K562 (cell line): ENCODE measurements at regions not wholly inside any gene's neighbourhood (a gene's known extent, or its start where the extent isn't known, plus 50 kb on each side); places are given as distances from the start of the nearest gene placed in this dataset.

Experiments used
- ATAC-seq: fragments of 200-7000 bp; cut with Tn5 transposase; 3 replicates; pipeline ENCODE4 v1.9.1; 2020; ENCODE audit warnings: moderate library complexity
- BruUV-seq: library from RNA; stranded (reverse); fragments of 400-500 nt; replicated peaks from 2 replicates; lab custom pipeline; 2021; lab: Mats Ljungman, UMichigan
- CTCF ChIA-PET: fragments of 300-600 bp; formaldehyde crosslinking; extraction: SDS; loops from one replicate; lab custom pipeline; 2021; ENCODE audit warnings: low intra/inter-chr PET ratio; lab: Yijun Ruan, JAX
- POLR2A ChIA-PET: fragments of 300-600, 350-650 bp; sonication (Branson Sonifier 250); formaldehyde crosslinking; extraction: SDS; loops from one replicate; lab custom pipeline; 2021; ENCODE audit warnings: antibody characterized with exemption, inconsistent platforms; lab: Yijun Ruan, JAX
- DNase-seq, 4 experiments: peaks; one replicate each; pipeline versions ENCODE4 v3.0.0 to v3.0.0-alpha.2; 2011 to 2018; ENCODE audit warnings: low spot score in 3 of 4, mixed read lengths in 3 of 4; ENCODE audit errors: extremely low read depth in 1 of 4
- FAIRE-seq: peaks from 2 replicates; lab custom pipeline; 2011; peaks lifted over from hg19 to GRCh38; lab: Jason Lieb, UNC
- H2AFZ ChIP-seq: 2 replicates; pipeline ENCODE4 v1.6.0; 2011; ENCODE audit warnings: low read depth, low read length, control low read depth, inconsistent platforms
- H3K27ac ChIP-seq: fragments of 200-600 bp; 3 replicates; pipeline ENCODE4 v1.8.0; 2011; ENCODE audit warnings: low read depth, mild to moderate bottlenecking, control low read depth, inconsistent platforms, low read length, moderate library complexity, mixed read lengths; ENCODE audit errors: extremely low read depth
- H3K27me3 ChIP-seq, 2 experiments: fragments of 300-600 bp in 1 of 2; 2 replicates in 1 of 2; 3 replicates in 1 of 2; pipeline versions ENCODE4 v1.6.0 to v1.8.0; 2011; ENCODE audit warnings: inconsistent platforms in 2 of 2, low read length in 2 of 2, mild to moderate bottlenecking in 1 of 2, mixed read lengths in 1 of 2, moderate library complexity in 1 of 2; ENCODE audit not compliant: control insufficient read depth in 2 of 2, insufficient read depth in 2 of 2
- H3K36me3 ChIP-seq: fragments of 300-600 bp; 3 replicates; pipeline ENCODE4 v1.8.0; 2011; ENCODE audit warnings: mild to moderate bottlenecking, low read length, inconsistent platforms; ENCODE audit not compliant: control insufficient read depth, insufficient read depth
- H3K4me1 ChIP-seq, 2 experiments: fragments of 200-600 bp in 1 of 2; replicated peaks in 1 of 2; 2 replicates in 1 of 2; 3 replicates in 1 of 2; pipeline versions ENCODE4 v1.5.1 to v1.8.0; 2011; ENCODE audit warnings: inconsistent platforms in 2 of 2, low read length in 2 of 2, mild to moderate bottlenecking in 1 of 2, mixed read lengths in 1 of 2, moderate library complexity in 1 of 2; ENCODE audit not compliant: control insufficient read depth in 2 of 2, insufficient read depth in 2 of 2
- H3K4me2 ChIP-seq: 2 replicates; pipeline ENCODE4 v1.6.1; 2011; ENCODE audit warnings: low read length, control low read depth, inconsistent platforms, mixed read lengths; ENCODE audit not compliant: insufficient read depth
- H3K4me3 ChIP-seq: fragments of 200-600 bp; sonication (generic), shearing (Covaris generic); 2 replicates; pipeline ENCODE4 v1.5.1; 2016; ENCODE audit warnings: control low read depth, inconsistent platforms
- H3K79me2 ChIP-seq: fragments of 200-600 bp; 3 replicates; pipeline ENCODE4 v1.8.0; 2011; ENCODE audit warnings: low read length, inconsistent platforms; ENCODE audit not compliant: control insufficient read depth, insufficient read depth
- H3K9ac ChIP-seq, 2 experiments: 2 replicates each; pipeline versions ENCODE4 v1.6.0 to v1.6.1; 2011; ENCODE audit warnings: low read depth in 2 of 2, low read length in 2 of 2, control low read depth in 1 of 2, inconsistent platforms in 1 of 2, mild to moderate bottlenecking in 1 of 2, mixed read lengths in 1 of 2; ENCODE audit not compliant: insufficient read depth in 1 of 2
- H3K9me1 ChIP-seq: one replicate; pipeline ENCODE4 v1.6.0; 2011; ENCODE audit warnings: inconsistent platforms, mild to moderate bottlenecking, low read length, moderate library complexity; ENCODE audit not compliant: control insufficient read depth, insufficient read depth
- H3K9me3 ChIP-seq: replicated peaks from 2 replicates; pipeline ENCODE4 v1.5.1; 2011; ENCODE audit warnings: low read depth, low read length, inconsistent platforms; ENCODE audit not compliant: control insufficient read depth, insufficient read depth
- H4K20me1 ChIP-seq: replicated peaks from 2 replicates; pipeline ENCODE4 v1.6.1; 2011; ENCODE audit warnings: low read length, inconsistent platforms, mixed read lengths; ENCODE audit not compliant: control insufficient read depth, insufficient read depth
- CBX3 ChIP-seq, 2 experiments: IDR thresholded peaks; 1 replicate in 1 of 2; 2 replicates in 1 of 2; pipeline ENCODE4 v1.6.1; 2012; ENCODE audit warnings: inconsistent platforms in 2 of 2, low read length in 2 of 2, borderline replicate concordance in 1 of 2, control low read depth in 1 of 2
- KAT8 ChIP-seq: fragments of 450-650 bp; IDR thresholded peaks from 2 replicates; pipeline ENCODE4 v1.6.1; 2016; ENCODE audit warnings: low read depth, mild to moderate bottlenecking
- MGA ChIP-seq: fragments of 450-650 bp; IDR thresholded peaks from 2 replicates; pipeline ENCODE4 v1.6.1; 2016; ENCODE audit warnings: mild to moderate bottlenecking, moderate library complexity
- PRPF4 ChIP-seq: fragments of 200-400 bp; formaldehyde crosslinking; IDR thresholded peaks from one replicate; pipeline ENCODE4 v1.6.1; 2017; ENCODE audit warnings: low read length, low read depth, mild to moderate bottlenecking; ENCODE audit not compliant: insufficient read depth, poor library complexity, severe bottlenecking
- SNRNP70 ChIP-seq: fragments of 200-400 bp; formaldehyde crosslinking; optimal IDR thresholded peaks from 2 replicates; pipeline ENCODE3; 2017; ENCODE audit warnings: low read depth, low read length
- WGBS: fragments of 100-300 bp; shearing (Covaris generic); methylation state at CpG from one replicate; pipeline ENCODE4 v1.1.6; 2016; ENCODE audit warnings: low coverage, mixed read lengths; ENCODE audit not compliant: insufficient coverage; ENCODE audit errors: missing lambda C conversion rate; 5-methylcytosine and 5-hydroxymethylcytosine counted together
- in situ Hi-C: fragments of 300-500 bp; cut with MboI; formaldehyde crosslinking; loops from 4 replicates; pipeline ENCODE4 v1.15.0; 2018; ENCODE audit warnings: inconsistent platforms, mixed read lengths
- intact Hi-C: fragments of 100-400 bp; cut with micrococcal nuclease; formaldehyde crosslinking; loops from 2 replicates; pipeline ENCODE4 v1.14.2; 2022
- TF ChIP-seq, protein P1 (sequence below): fragments of 250-450 bp; sonication (Bioruptor Pico); IDR thresholded peaks from 2 replicates; pipeline ENCODE4 v1.8.0; 2021; ENCODE audit warnings: moderate library complexity, mild to moderate bottlenecking, inconsistent platforms
- TF ChIP-seq, protein P2 (sequence below), 3 experiments: IDR thresholded peaks in 2 of 3; conservative IDR thresholded peaks in 1 of 3; 2 replicates each; pipeline ENCODE4 v1.5.1; 2011 to 2012; ENCODE audit warnings: low read length in 3 of 3, mild to moderate bottlenecking in 3 of 3, control low read depth in 2 of 3, improper control_type of control experiment in 1 of 3, inconsistent platforms in 1 of 3, low read depth in 1 of 3, mixed read lengths in 1 of 3, moderate library complexity in 1 of 3; ENCODE audit not compliant: insufficient read depth in 2 of 3

DNA sequence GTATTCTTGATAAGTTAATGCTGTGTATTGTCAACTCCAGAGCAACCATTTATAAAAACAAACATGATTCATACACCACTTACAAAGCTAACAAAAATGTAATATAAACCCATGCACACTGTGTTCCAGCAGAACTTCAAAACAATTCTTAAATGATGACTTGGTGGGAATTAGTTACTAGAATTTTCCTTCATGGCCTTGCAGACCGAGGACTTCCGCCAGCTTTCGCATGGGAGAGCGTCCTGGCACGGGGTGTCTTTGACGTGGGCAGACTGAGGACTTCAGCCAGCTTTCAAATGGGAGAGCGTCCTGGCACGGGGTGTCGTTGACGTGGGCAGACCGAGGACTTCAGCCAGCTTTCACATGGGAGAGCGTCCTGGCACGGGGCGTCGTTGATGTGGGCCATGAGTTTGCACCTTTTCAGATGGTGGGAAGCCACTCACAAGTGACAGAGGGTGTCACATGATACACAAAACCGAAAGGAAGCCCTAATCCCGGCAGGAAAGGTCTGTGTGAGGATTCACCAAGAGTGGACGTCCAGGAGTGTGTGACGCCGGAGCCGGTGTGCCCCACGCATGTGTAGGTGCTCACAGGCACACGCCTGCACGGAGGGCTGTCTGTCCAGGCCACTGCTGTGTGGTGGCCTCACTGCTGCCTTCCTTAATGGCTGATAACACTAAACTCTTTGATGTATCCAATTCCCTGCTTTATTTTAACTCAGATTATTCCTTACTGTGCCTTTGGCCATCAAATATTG is 211.3 kb upstream of the IRX4 start:
- FAIRE-seq (no peak), ATAC-seq (peak; percentile 61), DNase-seq (no peak)
- 3% methylated on average over 24 of the region's 24 CpGs for WGBS
- peaks cover 0 to 5% of the 10 kb centered on the region in 2 experiments; a peak in 1 of 5 replicates for H3K4me1 ChIP-seq
- in situ Hi-C loops (no loop called here), intact Hi-C loops (no loop called here)
- H3K36me3 ChIP-seq = no peaks in the 10 kb centered on the region
- H3K27ac ChIP-seq = no peak overlapping the region
- BruUV-seq = no TSS peak
- 0 out of 2 replicates have a peak, but pooled peaks cover 4% of the 10 kb centered on the region for H4K20me1 ChIP-seq
- no peak overlapping the region for H3K4me3 ChIP-seq
- CTCF ChIA-PET = no interaction called here
- POLR2A ChIA-PET = no interaction called here
- H3K9me3 ChIP-seq = no peaks in the 10 kb centered on the region
- H3K9ac ChIP-seq = no peak overlapping the region
- H3K79me2 ChIP-seq = no peaks in the 10 kb centered on the region
- H3K4me2 ChIP-seq = peak overlapping the region; percentile 58
- peak overlapping the region; percentile 10; the same call in 1 of the 2 replicates for H2AFZ ChIP-seq
- peaks cover 7 to 25% of the 10 kb centered on the region in 2 experiments; a peak in 4 of 5 replicates for H3K27me3 ChIP-seq
- no peaks in the 10 kb centered on the region for H3K9me1 ChIP-seq
- TF ChIP-seq MGA (peak; percentile 81), SNRNP70 (no peak), KAT8 (no peak), CBX3 (IDR thresholded peaks at IDR 0.05; ENCODE audit: borderline replicate concordance in 1 of 2, low read length in 2 of 2) (no peak), PRPF4 (no peak)
- TF ChIP-seq, protein P1, sequence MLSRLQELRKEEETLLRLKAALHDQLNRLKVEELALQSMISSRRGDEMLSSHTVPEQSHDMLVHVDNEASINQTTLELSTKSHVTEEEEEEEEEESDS (CRISPR knock-in tag) = no peak
- TF ChIP-seq, protein P2, sequence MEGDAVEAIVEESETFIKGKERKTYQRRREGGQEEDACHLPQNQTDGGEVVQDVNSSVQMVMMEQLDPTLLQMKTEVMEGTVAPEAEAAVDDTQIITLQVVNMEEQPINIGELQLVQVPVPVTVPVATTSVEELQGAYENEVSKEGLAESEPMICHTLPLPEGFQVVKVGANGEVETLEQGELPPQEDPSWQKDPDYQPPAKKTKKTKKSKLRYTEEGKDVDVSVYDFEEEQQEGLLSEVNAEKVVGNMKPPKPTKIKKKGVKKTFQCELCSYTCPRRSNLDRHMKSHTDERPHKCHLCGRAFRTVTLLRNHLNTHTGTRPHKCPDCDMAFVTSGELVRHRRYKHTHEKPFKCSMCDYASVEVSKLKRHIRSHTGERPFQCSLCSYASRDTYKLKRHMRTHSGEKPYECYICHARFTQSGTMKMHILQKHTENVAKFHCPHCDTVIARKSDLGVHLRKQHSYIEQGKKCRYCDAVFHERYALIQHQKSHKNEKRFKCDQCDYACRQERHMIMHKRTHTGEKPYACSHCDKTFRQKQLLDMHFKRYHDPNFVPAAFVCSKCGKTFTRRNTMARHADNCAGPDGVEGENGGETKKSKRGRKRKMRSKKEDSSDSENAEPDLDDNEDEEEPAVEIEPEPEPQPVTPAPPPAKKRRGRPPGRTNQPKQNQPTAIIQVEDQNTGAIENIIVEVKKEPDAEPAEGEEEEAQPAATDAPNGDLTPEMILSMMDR (IDR thresholded peaks at IDR 0.05 in 2 of 3, conservative IDR thresholded peaks at IDR 0.05 in 1 of 3; ENCODE audit: insufficient read depth in 2 of 3, low read depth in 1 of 3, low read length in 3 of 3) = no peak
